ENCODE measurements at regions not wholly inside any gene's neighbourhood (a gene's known extent, or its start where the extent isn't known, plus 50 kb on each side); places are given as distances from the start of the nearest gene placed in this dataset.

DNA sequence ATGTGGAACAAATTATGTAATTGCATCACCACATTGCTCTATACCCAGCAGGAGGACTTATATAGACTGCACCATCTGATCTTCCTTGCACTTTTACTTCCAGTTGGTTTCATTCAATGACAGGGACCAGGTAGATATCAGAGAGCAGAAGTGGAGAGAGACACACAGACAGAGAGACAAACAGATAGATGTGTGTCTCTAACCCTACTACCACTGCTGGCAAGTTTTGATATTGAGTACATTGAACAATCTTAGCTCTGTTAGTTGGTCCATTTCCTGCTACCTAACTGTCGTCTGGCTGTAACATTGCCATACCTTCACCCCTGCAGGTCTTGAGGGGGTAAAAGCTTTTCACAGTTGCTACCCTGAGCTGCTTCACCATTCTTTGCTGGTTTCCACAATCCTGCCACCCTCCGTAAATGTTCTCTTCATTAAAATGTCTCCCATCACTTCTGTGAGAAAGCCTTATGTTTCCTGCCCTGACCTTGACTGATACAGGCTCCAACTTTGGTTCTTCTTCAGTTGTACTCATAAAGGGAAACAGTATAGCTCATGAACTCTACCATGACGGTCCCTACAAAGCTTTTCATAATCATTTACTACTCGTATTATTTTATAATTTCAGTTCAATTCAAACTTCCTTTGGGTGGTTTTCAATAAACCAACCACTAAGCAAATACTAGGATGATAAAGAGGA is 62.3 kb upstream of the ITGA4 start:
- H3K79me2 ChIP-seq (ENCODE audit: insufficient read depth, low read length), result no peaks in the 10 kb centered on the region
- FAIRE-seq (no peak), DNase-seq (ENCODE audit: low spot score) (no peak), ATAC-seq (peak; percentile 48; the same call in 1 of the 3 replicates)
- CTCF ChIA-PET (ENCODE audit: low intra/inter-chr PET ratio, low total read pairs), result no interaction called here
- no peaks in the 10 kb centered on the region for H3K36me3 ChIP-seq (replicated peaks in 1 of 2; ENCODE audit: control insufficient read depth in 1 of 2, insufficient read depth in 2 of 2, low read length in 2 of 2)
- H3K9me3 ChIP-seq (ENCODE audit: low read length), result no peaks in the 10 kb centered on the region
- peak overlapping the region; percentile 8 for H2AFZ ChIP-seq (ENCODE audit: low read length)
- no peaks in the 10 kb centered on the region for H3K27me3 ChIP-seq (ENCODE audit: control insufficient read depth in 1 of 2, insufficient read depth in 2 of 2, low read length in 2 of 2)
- H3K4me2 ChIP-seq (ENCODE audit: low read depth, low read length), result no peak overlapping the region
- no peaks in the 10 kb centered on the region for H4K20me1 ChIP-seq (ENCODE audit: insufficient read depth, low read length)
- H3K9ac ChIP-seq (ENCODE audit: insufficient read depth, low read depth, low read length), result no peak overlapping the region
- in situ Hi-C loops (cut with HindIII; ENCODE audit: extremely low pct_ligation_motif_present, low pct_unique_long_range_greater_than_20kb) (no loop called here), intact Hi-C loops (cut with micrococcal nuclease; ENCODE audit: unreplicated experiment) (no loop called here)
- 14% methylated on average over 4 of the region's 4 CpGs for WGBS (ENCODE audit: low lambda C conversion rate)
- H3K4me1 ChIP-seq (ENCODE audit: insufficient read depth, low read length), result no peaks in the 10 kb centered on the region
- POLR2A ChIA-PET, result no interaction called here
- no peak overlapping the region for H3K4me3 ChIP-seq (replicated peaks in 1 of 3; ENCODE audit: insufficient read depth in 1 of 3, low read depth in 2 of 3, low read length in 3 of 3)
- TF ChIP-seq CEBPB (IDR thresholded peaks at IDR 0.05; ENCODE audit: borderline replicate concordance, low read depth, low read length) (peak; percentile 22; the same call in 1 of the 2 replicates), ZKSCAN5 (CRISPR knock-in tag; IDR thresholded peaks at IDR 0.05) (no peak)
- H3K27ac ChIP-seq (ENCODE audit: extremely low read length, insufficient read depth, low read length), result no peak overlapping the region
- no TSS peak for BruUV-seq (replicated peaks)

DNA sequence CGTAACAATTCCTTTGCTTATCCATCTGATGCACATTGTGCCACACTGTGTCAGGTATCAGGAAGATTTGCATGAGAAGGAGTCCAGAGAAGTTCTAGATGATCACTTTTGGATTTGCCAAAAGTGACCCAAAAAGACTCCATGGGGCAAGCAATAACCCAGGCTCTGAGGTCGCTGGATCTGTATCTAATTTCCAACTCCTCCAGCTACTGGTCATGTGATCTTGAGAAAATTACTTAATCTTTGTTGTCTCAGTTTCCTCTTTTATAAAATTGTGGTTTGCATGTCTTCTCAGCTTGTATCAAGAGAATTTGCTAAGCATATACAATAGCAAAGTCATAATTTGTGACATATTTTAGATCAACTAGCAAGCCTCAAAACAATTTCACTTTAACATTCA is 61.3 kb upstream of the ITGA4 start:
- no peak for FAIRE-seq
- H3K4me2 ChIP-seq (ENCODE audit: low read depth, low read length), result no peak overlapping the region
- in situ Hi-C loops (cut with HindIII; ENCODE audit: extremely low pct_ligation_motif_present, low pct_unique_long_range_greater_than_20kb), result no loop called here
- no peak for DNase-seq (ENCODE audit: low spot score)
- H3K4me3 ChIP-seq (replicated peaks in 1 of 3; ENCODE audit: insufficient read depth in 1 of 3, low read depth in 2 of 3, low read length in 3 of 3), result no peak overlapping the region
- BruUV-seq (replicated peaks), result no TSS peak
- TF ChIP-seq NR2F1 (CRISPR knock-in tag; IDR thresholded peaks at IDR 0.05) (no peak), REXO4 (CRISPR knock-in tag; IDR thresholded peaks at IDR 0.05; ENCODE audit: borderline replicate concordance) (no peak), RAD21 (CRISPR knock-in tag; IDR thresholded peaks at IDR 0.05) (no peak), HCFC1 (IDR thresholded peaks at IDR 0.05; ENCODE audit: low read depth, low read length) (no peak), ZNF333 (CRISPR knock-in tag; IDR thresholded peaks at IDR 0.05; ENCODE audit: borderline replicate concordance) (no peak)
- TF ChIP-seq, protein P1, sequence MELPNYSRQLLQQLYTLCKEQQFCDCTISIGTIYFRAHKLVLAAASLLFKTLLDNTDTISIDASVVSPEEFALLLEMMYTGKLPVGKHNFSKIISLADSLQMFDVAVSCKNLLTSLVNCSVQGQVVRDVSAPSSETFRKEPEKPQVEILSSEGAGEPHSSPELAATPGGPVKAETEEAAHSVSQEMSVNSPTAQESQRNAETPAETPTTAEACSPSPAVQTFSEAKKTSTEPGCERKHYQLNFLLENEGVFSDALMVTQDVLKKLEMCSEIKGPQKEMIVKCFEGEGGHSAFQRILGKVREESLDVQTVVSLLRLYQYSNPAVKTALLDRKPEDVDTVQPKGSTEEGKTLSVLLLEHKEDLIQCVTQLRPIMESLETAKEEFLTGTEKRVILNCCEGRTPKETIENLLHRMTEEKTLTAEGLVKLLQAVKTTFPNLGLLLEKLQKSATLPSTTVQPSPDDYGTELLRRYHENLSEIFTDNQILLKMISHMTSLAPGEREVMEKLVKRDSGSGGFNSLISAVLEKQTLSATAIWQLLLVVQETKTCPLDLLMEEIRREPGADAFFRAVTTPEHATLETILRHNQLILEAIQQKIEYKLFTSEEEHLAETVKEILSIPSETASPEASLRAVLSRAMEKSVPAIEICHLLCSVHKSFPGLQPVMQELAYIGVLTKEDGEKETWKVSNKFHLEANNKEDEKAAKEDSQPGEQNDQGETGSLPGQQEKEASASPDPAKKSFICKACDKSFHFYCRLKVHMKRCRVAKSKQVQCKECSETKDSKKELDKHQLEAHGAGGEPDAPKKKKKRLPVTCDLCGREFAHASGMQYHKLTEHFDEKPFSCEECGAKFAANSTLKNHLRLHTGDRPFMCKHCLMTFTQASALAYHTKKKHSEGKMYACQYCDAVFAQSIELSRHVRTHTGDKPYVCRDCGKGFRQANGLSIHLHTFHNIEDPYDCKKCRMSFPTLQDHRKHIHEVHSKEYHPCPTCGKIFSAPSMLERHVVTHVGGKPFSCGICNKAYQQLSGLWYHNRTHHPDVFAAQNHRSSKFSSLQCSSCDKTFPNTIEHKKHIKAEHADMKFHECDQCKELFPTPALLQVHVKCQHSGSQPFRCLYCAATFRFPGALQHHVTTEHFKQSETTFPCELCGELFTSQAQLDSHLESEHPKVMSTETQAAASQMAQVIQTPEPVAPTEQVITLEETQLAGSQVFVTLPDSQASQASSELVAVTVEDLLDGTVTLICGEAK (IDR thresholded peaks at IDR 0.05), result no peak
- TF ChIP-seq, protein P1 (CRISPR knock-in tag; IDR thresholded peaks at IDR 0.05), result no peak
- H3K27ac ChIP-seq (ENCODE audit: extremely low read length, insufficient read depth, low read length), result no peak overlapping the region
- no peaks in the 10 kb centered on the region for H3K79me2 ChIP-seq (ENCODE audit: insufficient read depth, low read length)
- H4K20me1 ChIP-seq (ENCODE audit: insufficient read depth, low read length), result no peaks in the 10 kb centered on the region
- no peaks in the 10 kb centered on the region for H3K9me3 ChIP-seq (ENCODE audit: low read length)
- no peak overlapping the region for H3K9ac ChIP-seq (ENCODE audit: insufficient read depth, low read depth, low read length)
- no peak overlapping the region for H2AFZ ChIP-seq (ENCODE audit: low read length)
- ChIA-PET POLR2A (no interaction called here), CTCF (ENCODE audit: low intra/inter-chr PET ratio, low total read pairs) (no interaction called here)
- no peak for ATAC-seq
- intact Hi-C loops (cut with micrococcal nuclease; ENCODE audit: unreplicated experiment), result no loop called here
- 20% methylated on average over 2 of the region's 2 CpGs for WGBS (ENCODE audit: low lambda C conversion rate)
- H3K4me1 ChIP-seq (ENCODE audit: insufficient read depth, low read length), result no peaks in the 10 kb centered on the region
- H3K27me3 ChIP-seq (ENCODE audit: control insufficient read depth in 1 of 2, insufficient read depth in 2 of 2, low read length in 2 of 2), result no peaks in the 10 kb centered on the region
- no peaks in the 10 kb centered on the region for H3K36me3 ChIP-seq (replicated peaks in 1 of 2; ENCODE audit: control insufficient read depth in 1 of 2, insufficient read depth in 2 of 2, low read length in 2 of 2)

All from HepG2 (cell line).